ENCODE measurements at regions not wholly inside any gene's neighbourhood (a gene's known extent, or its start where the extent isn't known, plus 50 kb on each side); places are given as distances from the start of the nearest gene placed in this dataset.
A peak's percentile ranks its signal among the peaks of the same experiment; 100 is the strongest.

- ATAC-seq, result no peak
These were observed 191.1 kb upstream of the TSC22D2 start for GRCh38 chr3:150216866-150217600.

DNA sequence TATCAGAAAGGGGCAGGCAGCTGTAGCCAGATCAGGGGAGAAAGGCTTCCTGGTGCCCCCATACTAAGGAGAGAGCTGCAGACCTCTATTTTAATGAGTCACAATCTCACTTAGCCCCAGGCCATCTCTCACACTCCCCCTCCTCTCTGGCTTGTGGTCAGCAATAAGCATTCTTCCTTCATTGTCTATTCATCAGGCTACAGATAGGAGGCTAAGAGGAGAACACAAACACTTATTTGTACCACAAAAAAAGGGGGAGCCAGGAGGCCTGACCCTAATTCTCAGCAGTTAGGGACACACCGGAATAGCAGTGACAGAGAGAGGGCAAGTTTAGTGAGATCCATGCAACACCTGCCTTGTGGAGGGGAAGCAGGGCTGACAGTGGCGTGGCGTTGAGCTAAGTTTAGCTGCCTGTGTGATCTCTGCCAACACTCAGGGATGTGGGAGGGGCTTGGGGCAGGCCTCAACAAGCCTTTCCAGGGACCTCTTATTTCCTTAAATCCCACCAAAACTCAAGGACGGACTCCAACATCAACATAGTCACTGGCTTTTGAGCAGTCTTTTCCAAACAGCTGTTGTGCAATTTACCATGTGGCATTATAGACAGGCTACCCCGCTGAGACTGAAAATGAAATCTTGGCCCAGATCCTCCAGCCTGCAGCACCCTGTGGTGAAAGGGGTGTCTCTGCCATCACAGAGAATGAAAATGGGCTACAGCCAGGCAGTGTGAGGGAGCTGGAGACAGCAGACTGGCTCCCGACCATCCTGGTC, 191.9 kb upstream of the TSC22D2 start:
- ATAC-seq, result no peak
- DNase-seq, result no peak

More at GRCh38 chr3:150216866-150217600, 191.1 kb upstream of the TSC22D2 start:
- DNase-seq, result no peak

DNA sequence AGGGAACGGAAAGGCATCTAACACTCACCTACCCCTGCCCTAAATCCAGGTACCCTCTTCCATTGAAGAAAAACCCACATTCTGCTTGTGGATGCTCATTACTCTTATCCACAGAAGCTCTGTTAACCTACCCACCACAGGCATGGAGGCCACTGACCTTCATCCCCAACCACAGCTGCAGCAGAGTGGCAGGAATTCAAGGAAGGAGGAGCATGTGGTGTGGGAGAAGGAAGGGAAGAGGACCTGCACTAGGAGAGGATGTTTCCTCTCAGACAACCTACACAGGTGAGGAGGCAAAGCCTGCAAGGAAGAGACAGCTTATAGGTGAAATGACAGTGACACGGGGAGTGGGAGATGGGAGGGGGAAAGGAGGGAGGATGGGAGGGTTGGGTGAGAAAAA, 192.5 kb upstream of the TSC22D2 start:
- ATAC-seq (no peak), DNase-seq (no peak)

DNA sequence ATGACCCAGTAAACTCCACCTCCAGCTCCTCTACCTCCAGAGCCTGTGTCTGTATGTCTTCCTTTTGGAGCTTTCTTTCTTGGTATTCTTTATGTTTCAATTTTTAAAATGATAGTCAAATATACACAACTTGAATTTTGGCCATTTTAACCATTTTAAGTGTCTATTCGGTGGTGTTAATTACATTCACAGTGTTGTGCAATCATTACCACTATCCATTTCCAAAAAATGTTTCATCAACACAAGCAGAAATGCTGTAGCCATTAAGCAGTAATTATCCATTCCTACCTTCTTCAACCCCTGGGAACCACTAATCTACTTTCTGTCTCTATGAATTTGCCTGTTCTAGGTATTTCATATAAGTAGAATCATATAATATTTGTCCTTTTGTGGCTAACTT, 194.5 kb upstream of the TSC22D2 start:
- no peak for ATAC-seq
- no peak for DNase-seq

DNA sequence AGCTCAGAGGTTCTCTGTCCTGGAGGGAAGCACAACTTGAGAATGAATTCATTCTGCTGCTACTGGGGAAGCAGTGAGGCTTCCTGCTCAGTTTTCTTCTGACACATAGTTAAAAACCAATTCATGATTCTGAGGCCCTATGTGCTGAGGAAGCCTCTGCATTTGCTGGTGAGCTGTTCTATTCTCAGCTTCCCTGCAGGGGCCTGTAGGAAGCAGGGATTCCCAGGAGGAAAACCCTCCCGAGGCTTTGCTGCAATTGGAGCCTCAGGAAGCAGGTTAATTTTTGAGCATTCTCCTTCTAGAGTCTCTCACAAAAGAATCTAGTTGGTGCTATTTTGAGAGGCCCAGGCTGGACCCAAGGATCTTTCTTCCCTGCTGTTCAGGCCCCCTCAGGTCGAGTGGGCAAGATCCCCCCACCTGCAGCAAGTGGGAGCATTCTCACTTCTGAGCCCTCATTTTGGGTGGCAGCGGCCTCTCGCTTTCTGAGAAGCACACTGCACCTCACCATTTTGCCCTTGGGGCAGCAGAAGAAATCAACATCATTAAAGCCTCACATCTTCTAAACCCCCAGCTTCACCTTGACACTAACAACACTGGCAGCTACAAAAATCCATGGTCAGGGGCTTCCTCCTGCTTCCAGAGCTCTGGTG, 197.5 kb upstream of the TSC22D2 start:
- ATAC-seq, result no peak
- DNase-seq, result no peak

GRCh38 chr3:150203273-150203672, 204.8 kb upstream of the TSC22D2 start:
- DNase-seq, result no peak
- ATAC-seq, result no peak

DNA sequence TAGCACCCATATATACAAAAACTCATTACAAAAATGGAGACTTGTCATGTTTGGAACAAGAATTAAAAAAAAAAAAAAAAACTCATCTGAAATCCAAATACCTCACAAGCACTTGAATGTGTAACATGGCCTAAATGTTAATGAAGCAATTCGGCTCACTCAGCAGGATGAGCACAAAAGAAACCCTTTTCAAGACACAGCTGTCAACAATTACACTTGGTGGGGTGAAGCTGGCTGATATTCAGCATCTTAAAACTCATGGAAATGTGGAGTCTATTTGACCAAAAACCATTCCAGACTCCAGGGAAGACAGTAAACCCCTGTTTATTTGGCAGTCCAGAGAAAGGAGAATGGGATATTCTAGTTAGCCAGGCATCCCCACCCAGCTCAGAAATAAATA, 205.4 kb upstream of the TSC22D2 start:
- DNase-seq (no peak), ATAC-seq (no peak)

GRCh38 chr3:150194957-150195356, 213.1 kb upstream of the TSC22D2 start:
- no peak for DNase-seq
- no peak for ATAC-seq

DNA sequence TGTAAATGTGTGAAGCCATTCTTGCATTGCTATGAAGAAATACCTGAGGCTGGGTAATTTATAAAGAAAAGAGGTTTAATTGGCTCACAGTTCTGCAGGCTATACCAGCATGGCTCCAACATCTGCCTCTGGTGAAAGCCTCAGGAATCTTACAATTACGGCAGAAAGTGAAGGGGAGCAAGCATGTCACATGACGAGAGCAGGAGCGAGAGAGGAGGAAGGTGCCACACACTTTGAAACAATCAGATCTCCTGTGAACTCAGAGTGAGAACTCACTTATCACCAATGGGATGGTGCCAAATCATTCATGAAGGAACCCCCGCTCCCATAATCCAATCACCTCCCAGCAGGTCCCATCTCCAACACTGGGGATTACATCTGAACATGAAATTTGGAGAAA, 213.6 kb upstream of the TSC22D2 start:
- ATAC-seq (no peak), DNase-seq (no peak)

DNA sequence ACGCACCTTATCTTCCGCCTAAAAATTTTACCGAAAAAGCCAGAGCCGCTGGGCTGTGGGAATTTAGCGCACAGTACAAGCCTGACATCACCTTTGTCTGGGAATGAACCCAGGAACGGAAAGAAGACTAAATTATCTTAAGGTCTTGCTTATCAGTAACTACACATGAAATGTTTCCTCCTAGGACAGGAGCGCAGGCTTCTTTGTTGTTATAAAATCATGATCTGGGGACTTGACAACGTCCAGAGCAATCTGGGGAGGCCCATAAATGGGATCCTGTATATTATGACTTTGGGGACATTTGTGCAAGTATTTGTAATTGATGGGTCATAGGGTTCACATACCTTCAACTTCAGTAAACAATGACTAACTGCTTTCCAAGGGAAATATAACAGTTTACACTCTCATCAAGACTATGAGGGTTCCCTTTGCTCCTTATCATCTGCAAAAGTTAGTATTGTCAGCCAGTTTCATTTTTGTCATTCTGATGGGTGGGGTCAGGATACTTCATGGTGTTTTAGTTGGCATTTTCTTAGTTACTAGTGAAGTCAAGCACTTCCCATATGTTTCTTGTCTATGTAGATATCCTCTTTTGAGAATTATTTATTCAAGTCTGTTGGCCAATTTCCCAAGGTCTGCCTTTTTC, 213.9 kb upstream of the PFN2 start:
- no peak for ATAC-seq
- DNase-seq, result no peak

- DNase-seq (peak; percentile 43), ATAC-seq (peak; percentile 83)
These were observed 213.2 kb upstream of the PFN2 start for GRCh38 chr3:150183678-150184425.

DNA sequence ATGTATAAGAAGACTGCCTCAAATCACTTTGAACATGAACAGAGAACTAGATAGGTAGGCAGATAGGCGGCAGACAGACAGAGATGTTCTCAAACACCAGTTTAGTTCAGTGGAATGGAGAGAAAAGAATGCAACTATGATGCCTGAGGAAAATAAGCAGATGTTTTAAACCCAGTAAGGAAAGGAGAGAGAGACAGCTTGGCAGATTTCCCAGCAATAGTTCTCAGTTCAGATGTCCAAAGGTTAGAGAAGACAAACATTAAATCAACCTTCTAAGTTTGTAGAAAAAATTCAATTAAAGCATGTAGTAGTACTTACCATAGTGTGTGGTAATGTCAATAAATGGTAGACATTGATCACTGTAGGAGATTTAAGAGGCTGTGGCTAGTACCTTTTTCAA, 209.6 kb upstream of the PFN2 start:
- ATAC-seq, result no peak

GRCh38 chr3:150179330-150179729, 208.6 kb upstream of the PFN2 start:
- no peak for ATAC-seq
- DNase-seq, result no peak

More for the DNA sequence above, 209.6 kb upstream of the PFN2 start:
- no peak for DNase-seq

- DNase-seq (no peak), ATAC-seq (no peak)
These were observed 207.1 kb upstream of the PFN2 start for GRCh38 chr3:150177673-150178381.

- ATAC-seq (no peak), DNase-seq (no peak)
These were observed 203.5 kb upstream of the PFN2 start for GRCh38 chr3:150174179-150174578.

- ATAC-seq (no peak), DNase-seq (no peak)
These were observed 201.7 kb upstream of the PFN2 start for GRCh38 chr3:150172356-150172755.

DNA sequence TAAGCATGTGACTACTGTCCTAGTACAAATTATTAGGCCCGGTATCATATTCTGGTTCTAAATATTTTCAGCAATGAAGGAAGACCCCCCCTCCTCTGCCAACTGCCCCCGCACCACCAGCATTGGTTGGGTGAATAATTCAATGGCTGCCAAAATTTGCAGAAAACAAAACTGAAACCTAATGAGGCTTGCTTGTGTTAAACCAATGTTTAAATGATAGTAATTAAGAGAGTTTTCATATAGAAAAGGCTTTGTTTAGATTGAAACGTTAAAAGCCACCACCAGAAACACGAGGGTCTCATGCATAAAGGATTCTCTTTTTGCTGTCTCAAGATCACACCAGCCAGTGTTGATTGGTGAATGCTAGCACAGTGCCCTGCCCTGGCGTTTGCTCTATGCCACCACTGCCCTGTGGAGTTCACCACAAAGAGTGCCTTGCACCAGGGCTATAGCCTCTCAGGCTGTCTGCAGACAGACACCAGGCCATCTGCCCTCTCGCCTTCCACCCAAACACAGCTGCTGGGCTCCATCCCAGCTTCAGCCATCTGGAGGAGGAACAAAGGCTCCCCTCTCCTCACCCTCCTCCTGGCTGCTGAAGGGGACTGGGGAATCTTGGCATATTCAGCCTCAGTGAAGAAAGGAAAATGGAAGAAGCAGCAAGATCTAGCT, 200.3 kb upstream of the PFN2 start:
- no peak for DNase-seq
- no peak for ATAC-seq

DNA sequence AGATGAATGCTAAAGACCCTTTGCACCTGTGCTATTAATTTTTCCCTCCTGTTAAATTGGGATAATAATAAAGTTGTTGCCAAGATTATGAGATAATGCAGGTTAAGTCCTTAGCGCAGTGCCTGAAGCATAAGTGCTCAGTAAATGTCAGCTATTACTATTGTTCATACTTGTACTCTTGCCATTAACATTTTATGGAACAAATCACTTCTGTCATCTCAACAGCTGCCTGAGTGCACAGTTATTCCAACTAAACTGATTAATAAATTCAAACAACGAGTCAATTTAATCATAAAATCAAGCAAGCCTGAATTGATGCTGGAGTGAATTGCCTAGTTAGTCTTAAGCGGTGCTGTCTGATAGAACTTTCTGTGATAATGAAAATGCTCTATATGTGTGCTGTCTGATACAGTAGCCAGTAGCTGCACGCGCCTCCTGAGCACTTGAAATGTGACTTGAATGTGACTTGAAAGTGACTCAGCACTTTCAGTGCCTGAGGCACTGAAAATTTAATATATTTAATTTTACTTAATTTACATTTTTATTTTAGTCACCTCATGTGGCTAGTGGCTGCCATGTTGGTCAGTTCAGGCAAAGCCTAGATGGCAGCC, 198.7 kb upstream of the PFN2 start:
- DNase-seq (no peak), ATAC-seq (no peak)

GRCh38 chr3:150168698-150169097, 198.0 kb upstream of the PFN2 start:
- ATAC-seq, result no peak
- no peak for DNase-seq

DNA sequence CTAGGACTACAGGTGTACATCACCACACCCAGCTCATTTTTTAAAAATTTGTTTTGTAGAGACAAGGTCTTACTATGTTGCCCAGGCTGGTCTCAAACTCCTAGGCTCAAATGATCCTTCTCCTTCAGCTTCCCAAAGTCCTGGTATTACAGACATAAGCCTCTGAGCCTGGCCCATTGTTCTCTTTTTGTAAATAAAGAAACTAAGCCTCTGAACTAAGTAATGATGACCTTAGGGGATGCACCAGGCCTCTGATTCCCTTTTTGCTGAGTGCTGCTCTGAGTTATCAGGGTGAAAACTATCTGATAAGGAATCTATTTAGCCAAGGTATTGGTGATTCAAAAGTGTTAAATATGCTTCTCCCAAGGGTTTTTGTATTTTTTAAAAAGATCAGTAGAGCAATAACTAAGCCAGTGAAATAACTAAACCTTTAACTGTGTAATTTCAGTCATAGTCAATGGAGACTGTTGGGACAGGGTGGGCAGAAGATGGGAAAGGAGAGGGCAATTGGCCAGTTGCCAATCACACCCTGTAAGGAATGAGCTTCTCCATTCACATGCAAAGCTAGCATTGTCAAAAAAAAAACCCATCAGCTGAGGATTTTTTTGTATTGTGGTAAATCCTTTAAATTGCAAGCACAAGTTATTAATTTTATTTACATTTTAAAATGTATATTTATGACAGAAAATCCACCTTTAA, 194.8 kb upstream of the PFN2 start:
- DNase-seq, result no peak
- no peak for ATAC-seq
